ENCODE measurements at regions not wholly inside any gene's neighbourhood (a gene's known extent, or its start where the extent isn't known, plus 50 kb on each side); places are given as distances from the start of the nearest gene placed in this dataset.

DNA sequence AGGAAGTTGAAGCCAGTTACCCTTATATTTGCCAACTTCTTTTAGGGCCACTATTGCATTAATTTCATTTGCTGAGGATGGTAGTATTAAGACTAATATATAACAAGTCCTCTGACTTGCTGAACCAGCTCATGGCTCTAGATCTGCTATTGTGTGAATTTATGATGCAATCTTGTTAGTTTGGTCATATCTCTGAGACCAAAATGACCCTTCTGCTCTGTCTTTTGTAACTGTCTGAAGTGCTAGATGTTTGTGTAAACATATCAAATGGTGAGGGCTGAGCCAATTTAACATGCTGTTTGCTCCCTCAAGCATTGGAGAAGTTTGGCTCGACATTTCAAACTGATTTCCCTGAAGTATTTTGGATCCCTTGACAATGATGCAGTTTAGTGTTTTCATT lies 106.9 kb upstream of the PTGFR start:
- TF ChIP-seq POLR2AphosphoS5 (IDR thresholded peaks at IDR 0.05) (peak in 1 of 3 donors; percentile 70), POLR2A (IDR thresholded peaks at IDR 0.05) (no peak)
